ENCODE measurements at regions not wholly inside any gene's neighbourhood (a gene's known extent, or its start where the extent isn't known, plus 50 kb on each side); places are given as distances from the start of the nearest gene placed in this dataset.
"Not testable (repeated sequence)": the region's sequence is repeated elsewhere in the genome, so short reads cannot be mapped to it uniquely, and the experiment has no call there.

DNA sequence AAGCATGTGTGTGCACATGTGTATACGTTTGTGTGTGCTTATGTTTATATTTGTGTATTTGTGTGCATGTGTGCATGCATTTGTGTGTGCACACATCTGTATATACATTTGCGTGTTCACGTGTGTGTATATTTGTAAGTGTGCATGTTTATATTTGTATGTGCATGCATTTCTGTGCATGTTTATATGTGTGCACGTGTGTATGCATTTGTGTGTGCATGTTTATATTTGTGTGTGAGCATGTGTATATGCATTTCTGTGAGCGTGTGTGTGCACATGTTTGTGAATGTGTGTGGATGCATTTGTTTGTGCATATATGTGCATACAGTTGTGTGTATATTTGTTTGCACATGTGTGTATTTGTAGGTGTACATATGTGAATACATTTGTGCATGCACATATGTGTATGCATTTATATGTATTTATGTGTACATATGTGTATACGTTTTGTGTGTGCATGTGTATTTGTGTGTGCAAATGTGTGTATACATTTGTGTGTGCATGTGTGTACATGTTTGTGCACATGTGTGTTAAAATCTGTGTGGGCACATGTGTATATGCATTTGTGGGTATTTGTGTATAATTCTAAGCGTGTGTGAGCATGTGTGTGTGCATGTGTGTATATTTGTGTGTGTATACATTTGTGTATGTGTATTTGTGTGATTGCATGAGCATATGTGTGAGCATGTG, 140.4 kb upstream of the AFDN start:
- peaks cover 0 to 4% of the 10 kb centered on the region in 2 donors for H3K4me1 ChIP-seq (ENCODE audit: control insufficient read depth in 1 of 2, insufficient read depth in 2 of 2, low read length in 2 of 2)
- no peak overlapping the region for H3K4me3 ChIP-seq (ENCODE audit: low read depth in 1 of 2, low read length in 2 of 2)
- H3K27me3 ChIP-seq (ENCODE audit: low read depth, low read length): no peaks in the 10 kb centered on the region
- H3K27ac ChIP-seq (ENCODE audit: low read length): no peak overlapping the region
- H3K9me3 ChIP-seq (ENCODE audit: control insufficient read depth in 1 of 2, low read length in 2 of 2): no peaks in the 10 kb centered on the region
- H3K36me3 ChIP-seq (ENCODE audit: control insufficient read depth in 1 of 2, insufficient read depth in 2 of 2, low read length in 2 of 2): no peaks in the 10 kb centered on the region

DNA sequence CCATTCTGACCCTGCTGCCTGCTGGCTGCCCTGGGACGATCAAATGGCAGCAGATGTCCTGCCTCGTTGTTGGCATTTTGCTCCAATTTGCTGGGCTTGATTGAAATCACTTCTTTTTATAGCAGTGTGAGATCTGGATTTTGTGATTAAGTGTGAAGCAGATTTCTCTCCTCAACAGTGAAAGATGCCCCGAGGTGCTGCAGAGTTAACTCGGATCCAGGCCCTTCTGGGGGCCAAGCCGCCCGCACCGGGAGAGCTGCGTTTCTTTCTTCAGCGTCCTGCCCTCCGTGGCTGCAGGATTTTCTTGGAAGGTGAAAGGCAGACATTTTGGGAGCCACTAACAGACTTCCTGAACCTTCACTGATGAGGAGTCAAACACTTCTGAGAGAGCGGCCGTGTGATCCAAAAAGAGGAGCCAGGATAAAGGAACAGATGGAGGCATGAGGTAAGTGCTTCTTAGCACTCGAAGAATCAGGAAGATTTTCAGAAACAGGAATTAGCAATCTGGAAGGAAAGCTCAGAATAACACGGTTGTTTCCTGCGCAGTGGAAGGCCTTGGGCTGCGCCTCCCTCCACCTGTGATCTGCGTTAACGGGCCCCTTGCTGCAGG, 139.5 kb upstream of the AFDN start:
- H3K36me3 ChIP-seq (ENCODE audit: control insufficient read depth in 1 of 2, insufficient read depth in 2 of 2, low read length in 2 of 2): no peaks in the 10 kb centered on the region
- no peaks in the 10 kb centered on the region for H3K27me3 ChIP-seq (ENCODE audit: low read depth, low read length)
- no peak overlapping the region for H3K4me3 ChIP-seq (ENCODE audit: low read depth in 1 of 2, low read length in 2 of 2)
- H3K27ac ChIP-seq (ENCODE audit: low read length): no peak overlapping the region
- H3K9me3 ChIP-seq (ENCODE audit: control insufficient read depth in 1 of 2, low read length in 2 of 2): no peaks in the 10 kb centered on the region
- H3K4me1 ChIP-seq (ENCODE audit: control insufficient read depth in 1 of 2, insufficient read depth in 2 of 2, low read length in 2 of 2): peaks cover 0 to 4% of the 10 kb centered on the region in 2 donors

DNA sequence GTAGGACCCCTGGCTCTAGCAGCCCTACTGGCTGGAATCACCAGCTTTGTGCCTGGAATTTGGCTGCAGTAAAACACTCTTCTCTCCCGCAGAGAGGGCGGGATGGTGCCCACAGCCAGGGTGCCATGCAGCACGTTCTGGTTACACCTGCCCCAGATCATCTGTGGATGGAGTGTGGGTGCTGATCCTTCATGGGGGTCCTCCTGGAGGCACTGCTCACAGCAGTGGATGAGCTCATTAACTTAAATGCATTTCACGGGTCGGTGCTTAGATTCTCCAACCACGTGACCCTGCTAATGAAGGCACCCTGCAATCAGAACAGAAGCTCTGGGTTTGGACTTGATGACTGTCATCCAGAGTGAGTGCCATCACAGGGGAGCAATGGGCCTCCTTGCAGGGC, 138.6 kb upstream of the AFDN start:
- H3K4me3 ChIP-seq (ENCODE audit: low read depth in 1 of 2, low read length in 2 of 2): no peak overlapping the region
- H3K4me1 ChIP-seq (ENCODE audit: control insufficient read depth in 1 of 2, insufficient read depth in 2 of 2, low read length in 2 of 2): peaks cover 0 to 4% of the 10 kb centered on the region in 2 donors
- H3K9me3 ChIP-seq (ENCODE audit: control insufficient read depth in 1 of 2, low read length in 2 of 2): no peaks in the 10 kb centered on the region
- no peaks in the 10 kb centered on the region for H3K36me3 ChIP-seq (ENCODE audit: control insufficient read depth in 1 of 2, insufficient read depth in 2 of 2, low read length in 2 of 2)
- H3K27me3 ChIP-seq (ENCODE audit: low read depth, low read length): no peaks in the 10 kb centered on the region
- H3K27ac ChIP-seq (ENCODE audit: low read length): no peak overlapping the region

DNA sequence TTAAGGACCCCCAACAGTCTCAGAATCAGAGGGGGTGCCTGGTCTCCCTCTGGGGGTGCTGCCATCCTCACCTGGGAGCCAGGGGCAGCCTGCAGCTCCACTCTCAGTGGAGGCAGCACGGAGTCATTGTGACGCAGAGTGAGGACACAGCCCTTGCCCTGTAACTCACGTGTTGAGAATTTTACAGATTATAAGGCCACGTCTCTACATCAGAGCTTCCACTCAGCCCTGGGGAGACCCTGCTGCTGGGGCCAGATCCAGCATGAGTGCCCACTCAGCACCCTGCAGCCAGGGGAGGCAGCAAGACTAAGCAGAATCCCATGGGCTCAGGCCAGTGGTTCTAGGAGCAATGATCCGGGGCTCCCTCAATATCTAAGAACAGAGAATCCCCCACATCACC, 137.4 kb upstream of the AFDN start:
- Histone ChIP-seq H3K4me3 (ENCODE audit: low read depth in 1 of 2, low read length in 2 of 2) (no peak overlapping the region), H3K27ac (ENCODE audit: low read length) (no peak overlapping the region), H3K27me3 (ENCODE audit: low read depth, low read length) (no peaks in the 10 kb centered on the region), H3K9me3 (ENCODE audit: control insufficient read depth in 1 of 2, low read length in 2 of 2) (no peaks in the 10 kb centered on the region), H3K4me1 (ENCODE audit: control insufficient read depth in 1 of 2, insufficient read depth in 2 of 2, low read length in 2 of 2) (no peaks in the 10 kb centered on the region), H3K36me3 (ENCODE audit: control insufficient read depth in 1 of 2, insufficient read depth in 2 of 2, low read length in 2 of 2) (no peaks in the 10 kb centered on the region)

DNA sequence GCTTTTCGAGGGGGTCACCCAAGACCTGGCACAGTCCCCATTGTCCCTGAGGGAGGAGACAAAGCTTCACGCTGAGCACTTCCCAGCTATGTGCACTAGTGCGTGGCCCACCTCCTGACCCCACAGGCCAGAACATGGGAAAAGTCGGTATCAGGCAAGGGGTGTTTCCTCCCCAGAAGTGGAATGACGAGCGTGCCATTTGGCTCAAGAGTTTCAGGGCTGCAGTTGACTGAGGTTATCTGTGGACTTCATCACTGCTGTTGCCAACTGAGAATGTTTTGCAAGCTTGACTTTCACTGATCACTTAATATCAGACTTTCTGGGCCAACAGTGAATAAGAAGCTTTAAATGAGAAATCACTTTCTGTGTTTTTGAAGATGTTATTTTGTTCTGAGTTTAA, 137.0 kb upstream of the AFDN start:
- Histone ChIP-seq H3K4me1 (ENCODE audit: control insufficient read depth in 1 of 2, insufficient read depth in 2 of 2, low read length in 2 of 2) (no peaks in the 10 kb centered on the region), H3K36me3 (ENCODE audit: control insufficient read depth in 1 of 2, insufficient read depth in 2 of 2, low read length in 2 of 2) (no peaks in the 10 kb centered on the region), H3K4me3 (ENCODE audit: low read depth in 1 of 2, low read length in 2 of 2) (no peak overlapping the region), H3K27ac (ENCODE audit: low read length) (no peak overlapping the region), H3K9me3 (ENCODE audit: control insufficient read depth in 1 of 2, low read length in 2 of 2) (no peaks in the 10 kb centered on the region), H3K27me3 (ENCODE audit: low read depth, low read length) (no peaks in the 10 kb centered on the region)

- not testable (repeated sequence) for H3K4me1 ChIP-seq (ENCODE audit: control insufficient read depth in 1 of 2, insufficient read depth in 2 of 2, low read length in 2 of 2); H3K9me3 ChIP-seq (ENCODE audit: control insufficient read depth in 1 of 2, low read length in 2 of 2); H3K4me3 ChIP-seq (ENCODE audit: low read depth in 1 of 2, low read length in 2 of 2); H3K36me3 ChIP-seq (ENCODE audit: control insufficient read depth in 1 of 2, insufficient read depth in 2 of 2, low read length in 2 of 2); H3K27ac ChIP-seq (ENCODE audit: low read length); H3K27me3 ChIP-seq (ENCODE audit: low read depth, low read length)
Measured at GRCh38 chr6:167690167-167690922, 136.4 kb upstream of the AFDN start.

DNA sequence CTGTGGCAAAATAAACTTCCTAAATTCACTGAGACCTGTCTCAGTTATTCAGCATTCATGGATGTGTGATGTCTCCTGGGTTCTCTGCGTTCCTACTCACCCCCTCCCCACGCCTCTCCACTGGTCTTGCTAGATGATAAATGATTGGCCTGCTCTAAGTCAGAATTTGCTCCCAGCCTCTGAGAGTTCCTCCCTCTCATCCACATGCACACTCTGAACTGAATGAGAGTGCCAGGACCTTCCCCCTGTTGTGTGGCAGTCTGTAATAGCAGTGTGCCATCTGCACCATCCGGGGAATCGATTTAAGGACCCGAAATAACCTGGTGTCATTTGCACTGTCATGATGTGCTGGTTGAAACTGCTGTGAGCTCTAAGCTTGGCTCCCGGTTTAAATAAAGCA, 135.8 kb upstream of the AFDN start:
- no peaks in the 10 kb centered on the region for H3K9me3 ChIP-seq (ENCODE audit: control insufficient read depth in 1 of 2, low read length in 2 of 2)
- H3K27ac ChIP-seq (ENCODE audit: low read length): no peak overlapping the region
- H3K27me3 ChIP-seq (ENCODE audit: low read depth, low read length): no peaks in the 10 kb centered on the region
- H3K4me3 ChIP-seq (ENCODE audit: low read depth in 1 of 2, low read length in 2 of 2): no peak overlapping the region
- H3K4me1 ChIP-seq (ENCODE audit: control insufficient read depth in 1 of 2, insufficient read depth in 2 of 2, low read length in 2 of 2): no peaks in the 10 kb centered on the region
- no peaks in the 10 kb centered on the region for H3K36me3 ChIP-seq (ENCODE audit: control insufficient read depth in 1 of 2, insufficient read depth in 2 of 2, low read length in 2 of 2)

- H3K27me3 ChIP-seq (ENCODE audit: low read depth, low read length): no peaks in the 10 kb centered on the region
- no peaks in the 10 kb centered on the region for H3K4me1 ChIP-seq (ENCODE audit: control insufficient read depth in 1 of 2, insufficient read depth in 2 of 2, low read length in 2 of 2)
- H3K4me3 ChIP-seq (ENCODE audit: low read depth in 1 of 2, low read length in 2 of 2): no peak overlapping the region
- no peaks in the 10 kb centered on the region for H3K36me3 ChIP-seq (ENCODE audit: control insufficient read depth in 1 of 2, insufficient read depth in 2 of 2, low read length in 2 of 2)
- H3K27ac ChIP-seq (ENCODE audit: low read length): no peak overlapping the region
- H3K9me3 ChIP-seq (ENCODE audit: control insufficient read depth in 1 of 2, low read length in 2 of 2): no peaks in the 10 kb centered on the region
Measured at GRCh38 chr6:167691533-167692312, 135.0 kb upstream of the AFDN start.

DNA sequence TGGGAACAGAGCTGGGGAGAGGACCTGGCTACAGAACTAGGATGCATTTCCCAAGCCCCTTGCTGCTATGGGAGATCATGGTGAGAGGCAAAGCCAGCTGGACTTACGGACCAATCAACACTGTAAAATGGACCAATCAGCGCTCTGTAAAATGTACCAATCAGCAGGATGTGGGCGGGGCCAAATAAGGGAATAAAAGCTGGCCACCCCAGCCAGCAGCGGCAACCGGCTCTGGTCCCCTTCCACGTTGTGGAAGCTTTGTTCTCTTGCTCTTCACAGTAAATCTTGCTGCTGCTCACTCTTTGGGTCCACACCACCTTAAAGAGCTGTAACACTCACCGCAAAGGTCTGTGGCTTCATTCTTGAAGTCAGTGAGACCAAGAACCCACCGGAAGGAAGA, 133.2 kb upstream of the AFDN start:
- not testable (repeated sequence) for H3K4me1 ChIP-seq (ENCODE audit: control insufficient read depth in 1 of 2, insufficient read depth in 2 of 2, low read length in 2 of 2); H3K9me3 ChIP-seq (ENCODE audit: control insufficient read depth in 1 of 2, low read length in 2 of 2); H3K4me3 ChIP-seq (ENCODE audit: low read depth in 1 of 2, low read length in 2 of 2); H3K36me3 ChIP-seq (ENCODE audit: control insufficient read depth in 1 of 2, insufficient read depth in 2 of 2, low read length in 2 of 2); H3K27me3 ChIP-seq (ENCODE audit: low read depth, low read length); H3K27ac ChIP-seq (ENCODE audit: low read length)

GRCh38 chr6:167695831-167696230, 130.9 kb upstream of the AFDN start:
- Histone ChIP-seq H3K4me1 (ENCODE audit: control insufficient read depth in 1 of 2, insufficient read depth in 2 of 2, low read length in 2 of 2) (peaks cover 3 to 5% of the 10 kb centered on the region in 2 donors), H3K36me3 (ENCODE audit: control insufficient read depth in 1 of 2, insufficient read depth in 2 of 2, low read length in 2 of 2) (no peaks in the 10 kb centered on the region), H3K27me3 (ENCODE audit: low read depth, low read length) (no peaks in the 10 kb centered on the region), H3K27ac (ENCODE audit: low read length) (no peak overlapping the region), H3K4me3 (ENCODE audit: low read depth in 1 of 2, low read length in 2 of 2) (no peak overlapping the region), H3K9me3 (ENCODE audit: control insufficient read depth in 1 of 2, low read length in 2 of 2) (no peaks in the 10 kb centered on the region)

GRCh38 chr6:167696296-167696695, 130.4 kb upstream of the AFDN start:
- Histone ChIP-seq H3K9me3 (ENCODE audit: control insufficient read depth in 1 of 2, low read length in 2 of 2) (no peaks in the 10 kb centered on the region), H3K4me3 (ENCODE audit: low read depth in 1 of 2, low read length in 2 of 2) (no peak overlapping the region), H3K36me3 (ENCODE audit: control insufficient read depth in 1 of 2, insufficient read depth in 2 of 2, low read length in 2 of 2) (no peaks in the 10 kb centered on the region), H3K27ac (ENCODE audit: low read length) (no peak overlapping the region), H3K4me1 (ENCODE audit: control insufficient read depth in 1 of 2, insufficient read depth in 2 of 2, low read length in 2 of 2) (peaks cover 3 to 5% of the 10 kb centered on the region in 2 donors), H3K27me3 (ENCODE audit: low read depth, low read length) (no peaks in the 10 kb centered on the region)
